GM18867 (cell line): ENCODE measurements at regions not wholly inside any gene's neighbourhood (a gene's known extent, or its start where the extent isn't known, plus 50 kb on each side); places are given as distances from the start of the nearest gene placed in this dataset.

Source experiments
- ATAC-seq: cut with Tn5 transposase; IDR thresholded peaks from one replicate; pipeline ENCODE4 v1.9.1; 2021; ENCODE audit warnings: mild to moderate bottlenecking, moderate library complexity; ENCODE audit not compliant: unreplicated experiment

DNA sequence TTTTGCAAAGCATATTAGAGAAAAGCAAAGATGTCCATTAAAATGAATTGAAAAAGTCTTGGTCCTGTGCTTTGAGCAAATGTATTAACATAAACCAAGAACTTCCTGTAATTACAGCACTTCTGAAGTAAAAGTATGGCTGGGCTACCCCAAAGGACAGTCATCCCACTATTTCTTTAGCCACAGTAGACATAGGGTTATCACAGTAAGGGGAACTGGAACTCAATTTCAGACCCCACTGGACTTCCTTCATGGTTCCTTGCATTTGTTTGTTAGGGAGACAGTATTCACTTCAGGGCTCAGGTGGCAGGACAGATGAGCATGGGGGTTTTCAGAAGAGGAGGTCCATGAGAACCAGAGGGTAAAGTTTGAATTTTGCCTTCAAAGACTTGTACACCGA is 203.1 kb upstream of the PDE1C start:
- peak; percentile 43 for ATAC-seq

DNA sequence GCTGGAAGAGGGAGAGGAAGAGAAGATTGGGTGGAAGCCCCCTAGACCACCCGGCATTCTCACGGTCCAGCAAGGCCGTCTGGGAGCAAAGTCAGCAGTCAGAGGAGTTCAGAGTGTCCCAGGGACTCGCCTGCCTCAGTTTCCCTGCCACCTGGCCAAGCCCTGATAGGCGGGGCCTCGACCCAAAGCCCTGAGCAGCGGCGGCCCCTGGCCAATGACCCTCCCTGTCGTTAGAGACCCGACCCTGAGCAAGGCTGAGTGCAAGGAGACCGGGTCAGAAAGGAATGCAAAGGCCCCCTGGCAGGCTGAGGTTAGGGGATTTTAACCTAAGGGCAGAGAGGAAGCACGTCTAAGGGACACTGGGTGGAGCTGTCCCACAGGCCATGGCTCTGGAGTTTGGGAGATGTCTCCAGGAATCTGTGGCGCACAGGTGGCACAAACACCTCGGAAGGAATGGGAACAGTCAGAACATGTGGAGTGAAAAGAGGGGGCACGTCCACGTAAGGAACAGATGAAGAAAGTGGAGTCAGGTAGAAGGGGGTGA is 196.8 kb upstream of the PDE1C start:
- ATAC-seq, result no peak

DNA sequence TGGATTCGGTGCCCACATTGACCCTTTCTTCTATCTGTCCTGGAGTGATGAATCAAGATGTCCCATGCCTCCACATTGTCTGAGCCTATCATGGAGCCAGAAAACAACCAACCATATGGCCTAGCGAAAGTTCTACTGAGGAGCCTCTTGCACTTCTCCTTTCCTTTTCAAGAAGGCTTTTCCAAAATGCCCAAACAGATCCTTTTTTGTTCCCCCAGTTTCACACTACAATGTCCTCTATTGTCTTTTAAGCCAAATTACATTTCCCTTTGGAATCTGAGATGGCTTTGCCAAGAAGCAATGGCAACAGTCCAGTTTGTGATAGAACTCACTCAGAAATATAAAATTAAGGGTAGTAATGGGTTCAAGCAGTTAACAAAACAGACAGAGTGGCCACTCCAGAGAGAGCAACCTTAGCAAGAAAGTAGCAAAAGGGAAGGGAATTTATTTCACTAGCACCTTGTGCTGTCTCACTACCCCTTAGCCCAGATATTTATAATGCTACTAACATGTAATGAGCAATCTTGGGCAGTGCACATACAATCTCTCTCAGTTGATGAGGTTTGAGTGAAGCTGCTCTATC is 194.6 kb upstream of the PDE1C start:
- no peak for ATAC-seq

DNA sequence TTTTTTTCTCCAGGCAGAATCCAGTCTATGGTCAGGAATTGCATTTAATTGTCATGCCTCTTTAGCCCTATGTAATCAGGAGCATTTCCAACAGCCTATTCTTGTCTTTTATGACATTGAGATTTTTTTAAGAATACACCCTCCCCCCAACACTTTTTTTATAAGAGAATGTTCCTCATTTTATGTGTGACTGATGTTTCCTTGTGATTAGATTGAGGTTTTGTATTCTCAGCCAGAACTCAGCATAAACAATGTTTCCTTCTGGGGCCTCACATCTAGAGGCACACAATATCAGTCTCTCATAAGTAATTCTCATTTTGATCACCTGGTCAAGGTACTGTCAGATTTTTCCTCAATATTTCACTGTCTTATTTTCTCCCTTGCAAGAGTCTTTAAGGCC is 193.4 kb upstream of the PDE1C start:
- ATAC-seq, result no peak

DNA sequence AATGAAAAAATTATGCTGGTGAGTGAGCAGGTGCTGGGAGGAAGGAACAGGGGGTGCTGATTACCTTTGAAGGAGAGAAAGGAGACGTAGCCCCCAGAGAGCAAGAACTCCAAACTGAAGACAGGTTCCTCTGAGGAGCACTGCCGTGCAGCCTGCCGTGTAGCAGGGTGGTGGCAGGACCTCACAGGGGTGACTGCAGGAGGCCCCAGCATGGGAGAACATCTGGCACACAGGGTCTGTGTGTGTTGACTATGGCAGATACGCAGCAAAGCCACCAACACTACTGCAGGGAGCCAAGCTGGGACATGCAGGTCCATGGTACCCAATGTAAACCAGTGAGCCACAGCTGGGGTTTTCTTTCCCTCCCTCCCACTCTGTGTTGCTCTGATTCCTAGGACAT is 192.1 kb upstream of the PDE1C start:
- ATAC-seq, result no peak

DNA sequence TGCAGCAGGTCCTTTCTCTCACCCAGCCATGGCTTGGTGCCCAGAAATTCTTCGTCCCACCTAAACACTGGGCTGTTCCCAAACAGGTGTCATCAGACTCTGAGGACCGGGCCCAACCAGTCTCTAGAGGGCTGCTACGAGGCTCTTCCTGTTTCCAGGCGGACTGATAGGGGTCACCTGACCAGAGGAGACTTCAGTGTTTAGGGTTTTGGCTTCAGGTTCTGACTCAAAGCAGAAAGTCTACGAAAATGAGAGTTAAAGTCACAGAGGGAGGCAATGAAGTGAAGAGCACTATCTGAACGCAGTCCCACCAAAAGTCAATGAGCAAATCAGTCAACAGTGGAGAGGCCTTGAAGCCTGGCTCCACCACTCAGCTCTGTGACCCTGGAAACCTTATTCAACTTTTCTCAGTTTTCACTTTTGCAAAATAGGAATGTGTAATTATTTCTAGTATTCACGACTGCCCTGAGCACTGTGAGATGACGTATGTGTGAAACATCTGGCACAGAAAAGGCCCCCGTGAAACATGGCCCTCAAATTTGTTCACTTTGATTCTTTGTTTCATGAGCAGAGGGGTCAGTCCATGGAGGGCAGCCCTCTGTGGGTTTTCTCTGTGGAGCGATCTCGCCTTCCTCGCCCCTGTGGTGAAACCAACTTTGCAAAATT is 189.9 kb upstream of the PDE1C start:
- ATAC-seq, result peak; percentile 96

DNA sequence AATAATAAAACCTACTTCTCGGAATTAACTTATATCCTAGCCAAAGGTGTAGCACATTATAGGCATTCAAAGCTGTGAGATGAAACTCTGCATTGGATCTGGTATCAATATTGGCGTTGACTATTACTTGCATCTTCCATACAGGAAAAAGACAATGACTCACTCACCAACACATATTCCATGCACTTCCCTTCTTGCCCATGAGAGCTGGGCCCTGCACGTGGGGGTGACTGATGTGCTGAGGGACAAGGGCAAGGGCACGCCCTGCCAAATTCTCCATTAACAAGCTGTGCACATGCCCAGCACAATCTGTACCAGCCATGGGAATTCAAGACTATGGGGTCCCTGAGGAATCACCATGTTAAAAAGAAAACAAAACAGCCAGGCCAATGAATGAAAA is 188.1 kb upstream of the PDE1C start:
- no peak for ATAC-seq

DNA sequence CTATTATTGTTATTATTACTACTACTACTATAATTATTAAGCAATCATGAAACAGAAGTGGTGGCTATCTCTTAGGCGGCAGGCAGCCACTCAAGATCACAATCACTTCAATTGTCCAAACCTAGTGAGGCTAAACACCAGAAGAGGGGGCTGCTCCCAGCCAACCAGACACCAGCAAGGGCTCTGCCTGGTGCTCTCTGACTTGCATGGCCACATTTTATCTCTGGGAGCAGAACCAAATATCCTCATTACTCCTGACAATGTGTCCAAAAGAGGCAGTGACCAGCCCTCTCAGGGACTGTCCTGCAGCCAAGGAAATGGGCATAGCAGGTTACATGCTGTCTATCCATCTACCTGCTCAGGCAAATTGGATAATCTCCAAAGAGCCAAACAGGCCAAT is 187.4 kb upstream of the PDE1C start:
- no peak for ATAC-seq

DNA sequence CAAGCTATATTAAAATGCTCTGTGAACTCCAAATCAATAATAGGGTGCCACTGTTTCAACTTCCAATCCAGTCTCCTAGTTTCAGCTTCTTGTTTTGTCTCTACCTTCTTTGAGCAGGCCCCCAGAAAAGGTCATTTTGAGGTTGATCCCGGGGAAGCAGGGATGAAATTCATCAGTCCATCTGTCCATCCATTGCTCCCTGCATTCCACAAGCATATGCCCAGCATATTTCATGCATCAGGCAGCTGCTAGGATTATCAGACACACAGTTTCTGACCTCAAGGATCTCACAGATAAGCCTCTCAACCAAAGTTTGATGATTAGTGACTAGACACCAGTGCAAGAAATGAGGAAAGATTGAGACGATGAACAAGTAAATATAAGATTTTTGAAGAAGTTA is 186.6 kb upstream of the PDE1C start:
- no peak for ATAC-seq

DNA sequence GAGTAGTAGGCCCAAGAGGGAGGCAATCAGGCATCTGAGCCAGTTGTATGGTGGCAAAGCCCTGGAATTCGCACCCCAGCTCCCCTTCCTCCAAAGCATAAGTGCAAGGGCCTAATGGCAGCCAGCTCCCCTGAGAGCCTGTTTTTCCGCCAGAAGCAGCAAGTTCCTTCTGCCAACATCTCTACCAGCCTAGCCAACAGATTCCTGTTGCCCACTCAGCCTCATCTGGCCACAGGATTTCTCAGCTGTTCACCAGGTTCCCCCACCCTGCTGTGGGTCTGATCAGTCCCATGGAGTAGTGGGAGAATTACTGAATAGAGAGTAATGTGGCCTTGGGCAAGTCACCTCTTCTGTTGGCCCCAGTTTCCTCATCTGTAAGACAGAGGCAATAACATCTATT is 186.2 kb upstream of the PDE1C start:
- no peak for ATAC-seq

DNA sequence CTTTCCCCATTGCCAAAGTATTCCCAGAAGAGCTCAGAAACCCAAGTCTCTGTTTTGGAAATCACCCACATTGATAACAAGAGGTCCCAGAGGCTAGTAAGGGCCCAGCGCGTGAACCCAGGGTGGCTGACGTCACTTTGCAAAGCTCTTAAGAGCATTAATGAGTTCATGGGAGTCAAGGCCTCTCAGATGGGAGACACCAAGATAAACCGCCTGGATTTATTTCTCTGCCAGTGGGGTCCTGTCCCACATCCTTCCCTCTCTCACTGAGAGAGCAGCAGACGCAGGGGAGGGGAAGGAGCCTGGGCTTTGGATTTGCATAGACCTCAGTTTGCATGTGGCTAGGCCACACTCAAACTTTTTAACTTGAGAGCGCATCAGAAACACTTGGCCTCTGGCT is 184.8 kb upstream of the PDE1C start:
- ATAC-seq, result peak; percentile 59

DNA sequence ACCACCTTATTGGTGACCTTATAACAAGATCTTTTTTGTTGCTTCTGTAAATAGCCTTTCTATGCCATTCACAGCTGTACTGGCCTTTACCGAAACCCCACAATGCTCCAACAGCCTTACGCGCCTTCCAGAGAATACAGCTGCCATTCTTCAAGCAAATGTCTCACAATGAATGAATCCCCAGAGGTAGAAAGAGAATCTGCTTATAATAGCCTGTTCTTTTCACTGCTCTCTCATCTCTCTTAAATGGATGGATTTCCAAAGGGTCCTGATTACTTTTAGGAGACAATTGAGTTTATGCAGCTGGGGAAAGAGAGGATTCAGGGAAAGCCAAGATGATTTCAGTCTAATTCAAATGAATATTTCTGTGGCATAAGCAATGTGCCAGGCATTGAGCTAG is 183.1 kb upstream of the PDE1C start:
- no peak for ATAC-seq

DNA sequence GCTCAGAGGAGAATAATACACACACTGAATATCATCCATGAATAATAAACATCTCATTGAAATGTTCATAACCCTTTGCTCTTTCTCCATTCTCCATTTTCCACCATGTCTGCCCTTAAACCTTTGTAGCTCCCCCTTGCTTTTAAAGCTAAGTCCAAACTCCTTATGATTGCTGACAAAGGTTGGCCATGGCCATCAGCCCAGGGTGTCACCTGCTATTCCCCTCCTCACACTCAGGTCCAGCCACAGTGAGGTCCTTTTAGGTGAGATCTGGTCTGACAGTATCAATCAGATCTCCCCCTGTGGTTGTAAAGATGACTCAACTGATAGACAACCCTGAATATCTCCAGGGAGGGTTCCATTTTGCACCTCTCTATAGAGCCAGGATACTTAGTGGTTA is 181.5 kb upstream of the PDE1C start:
- no peak for ATAC-seq

DNA sequence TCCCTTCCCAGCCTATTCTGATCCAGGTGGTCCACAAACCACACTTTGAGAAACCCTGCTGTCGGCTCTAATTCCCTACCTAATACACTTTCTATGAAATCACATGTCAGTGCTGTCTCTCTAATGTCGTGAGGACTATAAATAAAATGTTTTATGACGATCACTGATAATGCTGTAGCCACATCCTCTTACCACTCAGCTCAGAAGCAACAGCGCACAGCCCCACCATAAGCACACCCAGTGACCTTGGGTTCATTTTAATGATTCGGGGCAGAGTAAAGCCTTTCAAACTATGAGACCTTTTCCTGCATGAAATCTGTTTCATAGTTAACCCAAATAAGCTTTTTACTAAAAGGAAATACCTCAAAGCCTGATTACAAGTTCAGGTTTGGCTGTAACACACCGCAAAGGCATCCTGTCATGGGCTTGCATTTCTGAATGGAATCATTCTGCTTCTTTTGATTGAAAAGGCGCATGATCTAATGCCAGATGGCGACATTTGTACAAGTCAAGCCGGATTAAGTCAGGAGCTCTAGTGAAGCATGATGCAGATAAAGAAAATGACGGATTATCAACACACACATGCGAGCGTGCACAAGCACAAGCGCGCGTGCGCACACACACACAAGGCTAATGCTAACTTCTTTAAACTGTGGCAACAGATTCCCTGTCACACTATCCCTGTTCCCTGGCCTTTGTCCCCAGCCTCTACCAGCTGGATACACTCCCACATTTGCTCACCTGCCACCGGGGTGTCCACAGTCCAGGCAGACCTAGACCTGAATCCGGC is 180.5 kb upstream of the PDE1C start:
- no peak for ATAC-seq

DNA sequence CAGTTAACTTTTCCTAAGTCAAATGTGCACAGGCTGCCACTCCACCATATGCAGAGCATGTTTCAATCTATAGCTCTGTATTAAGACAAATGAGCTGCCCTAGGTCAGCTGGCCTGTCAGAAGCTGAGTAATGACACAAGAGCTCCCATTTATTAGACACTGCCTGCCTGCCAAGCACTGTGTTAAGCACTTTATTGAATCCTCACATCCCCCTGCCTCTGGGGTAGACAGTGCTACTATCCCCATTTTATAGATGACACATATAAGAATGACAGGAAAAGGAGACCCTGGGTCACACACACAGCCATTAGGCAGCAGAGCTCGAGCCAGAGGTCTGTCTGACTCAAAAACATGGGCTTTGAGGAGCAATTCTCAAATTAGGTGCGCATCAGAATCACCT is 179.8 kb upstream of the PDE1C start:
- ATAC-seq, result no peak

DNA sequence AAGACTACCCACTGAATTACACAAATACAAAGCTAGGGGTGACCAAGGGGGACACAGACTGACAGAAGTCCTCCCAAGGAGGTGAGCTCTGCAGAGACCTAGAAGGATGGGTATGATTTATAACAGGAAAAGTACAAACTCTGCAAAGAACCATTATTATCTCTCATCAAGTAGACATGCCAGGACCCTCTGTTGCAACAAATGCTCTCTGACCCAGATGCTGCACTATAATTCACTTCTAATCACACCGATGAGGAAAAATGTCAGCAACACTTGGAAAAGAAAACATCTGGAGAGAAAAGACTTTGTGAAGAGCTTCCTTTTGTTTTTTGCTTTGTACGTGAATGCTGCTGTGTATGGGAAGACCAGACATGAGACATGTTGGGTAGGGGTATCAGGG is 178.3 kb upstream of the PDE1C start:
- ATAC-seq, result no peak

DNA sequence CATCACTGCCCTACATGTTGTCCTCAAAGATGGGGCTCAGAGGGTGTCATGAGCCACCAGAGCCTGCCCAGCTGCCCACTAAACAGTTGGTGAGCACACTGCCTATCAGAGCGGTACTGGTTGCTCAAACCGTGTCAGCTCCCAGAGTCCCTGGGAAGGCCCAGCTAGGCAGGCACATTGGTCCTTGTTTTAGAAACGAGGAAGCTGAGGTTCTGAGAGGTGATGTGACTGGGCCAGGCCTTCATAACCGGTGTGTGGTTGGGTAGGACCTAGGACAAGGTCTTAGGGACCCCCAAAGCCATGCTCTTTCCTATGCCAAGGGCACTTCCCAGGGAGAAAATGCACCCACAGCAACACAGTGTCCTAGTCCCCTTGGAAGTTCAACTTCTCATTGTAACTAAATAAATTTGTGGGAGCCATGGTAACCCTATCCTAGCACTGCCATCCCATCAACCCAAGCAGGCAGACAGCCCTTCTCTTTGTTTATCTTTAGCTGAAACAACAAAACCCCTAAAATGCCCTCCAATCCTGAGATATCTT is 174.7 kb upstream of the PDE1C start:
- ATAC-seq, result no peak

DNA sequence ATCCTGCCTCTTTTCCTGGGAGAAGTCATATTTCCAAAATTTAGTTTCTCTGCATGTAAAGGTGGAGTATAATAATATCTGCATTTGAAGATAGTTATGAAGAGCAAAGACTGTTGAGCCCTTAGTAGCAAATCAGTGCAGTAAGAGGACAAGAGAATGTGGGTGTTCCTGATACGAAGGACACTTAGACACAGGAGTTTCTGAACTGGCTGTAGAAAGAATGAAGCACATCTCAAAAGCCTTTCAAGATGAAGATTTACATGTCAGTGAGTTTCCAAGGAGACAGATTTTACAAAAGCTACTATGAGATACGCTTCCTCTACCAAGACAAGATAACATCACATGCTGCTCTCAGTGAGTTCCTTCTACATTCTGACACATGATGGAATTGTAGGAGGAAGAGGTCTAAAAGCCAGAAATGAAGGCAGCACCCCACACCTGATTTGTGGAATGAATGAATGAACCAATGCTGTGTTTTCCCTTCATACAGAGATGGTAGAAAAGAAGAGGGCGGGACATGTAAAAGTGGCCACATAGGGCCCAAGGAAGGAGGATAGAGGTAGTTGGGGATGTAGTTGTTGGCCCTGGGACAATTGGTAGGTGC is 173.6 kb upstream of the PDE1C start:
- no peak for ATAC-seq

DNA sequence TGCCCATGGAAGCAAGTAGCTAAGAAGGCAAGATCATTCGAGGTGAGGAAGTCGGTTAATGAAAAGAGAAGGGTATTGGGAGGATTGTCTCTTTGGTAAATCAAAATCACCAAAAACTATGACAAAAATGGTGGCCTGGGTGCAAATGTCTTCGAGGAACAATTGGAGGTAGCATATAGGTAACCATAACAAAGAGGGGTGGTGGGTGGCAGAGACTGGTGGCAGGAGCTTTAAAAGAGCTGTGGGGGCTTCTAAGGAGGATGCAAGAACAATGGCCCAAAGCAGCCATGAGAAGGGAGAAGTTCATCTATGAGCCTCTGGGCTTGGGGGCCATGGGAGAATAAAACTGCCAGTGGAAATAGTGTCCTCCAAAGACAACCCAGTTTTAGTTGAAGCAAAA is 172.2 kb upstream of the PDE1C start:
- ATAC-seq, result no peak

DNA sequence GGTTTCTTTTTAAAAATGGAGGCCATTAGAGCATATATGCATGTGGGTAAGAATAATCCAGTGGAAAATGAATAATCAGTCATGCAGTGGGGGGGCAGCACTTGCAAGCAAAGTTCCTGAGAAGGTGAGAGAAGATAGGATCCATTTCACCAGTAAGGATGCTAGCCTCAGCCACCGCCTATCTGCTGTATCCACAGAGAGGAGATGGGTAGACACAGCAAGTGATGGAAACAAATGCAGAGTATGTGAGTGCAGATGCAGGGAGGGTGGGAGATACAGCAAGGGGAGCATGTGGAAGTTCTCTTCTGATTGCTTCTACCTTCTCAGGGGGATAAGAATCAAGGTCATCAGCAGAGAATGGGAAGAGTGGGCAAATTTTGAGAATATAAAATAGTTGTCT is 171.4 kb upstream of the PDE1C start:
- no peak for ATAC-seq

DNA sequence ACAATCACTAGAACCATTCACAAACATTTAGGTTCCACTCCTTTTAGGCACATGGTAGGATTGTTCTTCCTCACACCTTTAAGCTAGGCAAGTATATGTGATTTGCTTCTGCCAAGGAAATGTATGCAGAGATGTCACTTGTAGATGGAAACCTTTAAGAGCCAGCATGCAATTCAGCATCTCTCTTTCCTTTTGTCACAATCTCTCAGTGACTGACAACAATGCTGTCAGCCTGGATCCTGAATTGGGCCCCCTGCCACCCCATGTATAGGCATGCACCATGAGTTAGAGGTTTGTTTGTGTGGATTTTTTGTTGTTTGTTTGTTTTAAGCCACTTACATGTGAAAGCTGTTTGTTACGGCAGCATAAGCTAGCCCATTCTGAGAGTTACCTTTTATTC is 169.6 kb upstream of the PDE1C start:
- no peak for ATAC-seq
